HG03045 (cell line): ENCODE measurements at regions not wholly inside any gene's neighbourhood (a gene's known extent, or its start where the extent isn't known, plus 50 kb on each side); places are given as distances from the start of the nearest gene placed in this dataset.
"Not testable (repeated sequence)": the region's sequence is repeated elsewhere in the genome, so short reads cannot be mapped to it uniquely, and the experiment has no call there.

Experiments
- ATAC-seq: cut with Tn5 transposase; IDR thresholded peaks from one replicate; pipeline ENCODE4 v1.9.1; 2021; ENCODE audit warnings: mild to moderate bottlenecking, moderate library complexity; ENCODE audit not compliant: unreplicated experiment

GRCh38 chr21:23578027-23578426 is 2029.3 kb downstream of the MRPL39 start:
- no peak for ATAC-seq

DNA sequence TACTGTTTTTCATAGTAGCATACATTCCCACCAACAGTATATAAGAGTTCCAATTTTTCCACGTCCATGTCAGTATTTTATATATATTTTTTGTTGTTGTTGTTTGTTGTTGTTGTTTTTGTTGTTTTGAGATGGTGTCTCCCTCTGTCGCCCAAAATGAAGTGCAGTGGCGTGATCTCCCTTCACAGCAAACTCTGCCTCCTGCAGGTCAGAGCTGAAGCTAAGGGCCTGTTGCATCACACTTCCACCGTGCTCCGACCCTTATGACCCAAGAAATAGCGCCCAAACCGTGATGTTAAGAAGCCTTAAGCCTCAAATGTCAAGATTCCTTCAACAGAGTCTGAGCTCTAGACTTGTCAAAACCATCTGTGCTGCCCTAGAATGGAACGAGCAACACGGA is 2032.3 kb downstream of the MRPL39 start:
- no peak for ATAC-seq

- ATAC-seq, result not testable (repeated sequence)
Measured at GRCh38 chr21:23548924-23549323, 2058.4 kb downstream of the MRPL39 start.

- no peak for ATAC-seq
Measured at GRCh38 chr21:23543333-23543732, 2063.9 kb downstream of the MRPL39 start.

GRCh38 chr21:23542097-23542496 is 2065.2 kb downstream of the MRPL39 start:
- no peak for ATAC-seq

DNA sequence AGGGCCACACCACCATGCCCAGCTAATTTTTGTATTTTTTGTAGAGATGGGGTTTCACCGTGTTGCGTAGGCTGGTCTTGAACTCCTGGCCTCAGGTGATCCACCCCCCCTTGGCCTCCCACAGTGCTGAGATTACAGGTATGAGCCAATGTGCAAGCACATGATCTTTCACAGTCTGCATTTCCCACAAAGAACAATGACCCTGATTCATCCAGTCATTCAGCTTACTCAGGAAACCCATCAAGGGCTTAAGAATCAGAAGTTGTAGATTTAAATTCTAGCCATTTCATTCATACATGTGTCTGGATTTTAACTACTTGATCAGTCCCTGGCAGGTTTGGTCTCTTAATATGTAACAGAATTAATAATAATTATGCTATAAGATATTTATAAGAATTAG is 2065.7 kb downstream of the MRPL39 start:
- no peak for ATAC-seq

DNA sequence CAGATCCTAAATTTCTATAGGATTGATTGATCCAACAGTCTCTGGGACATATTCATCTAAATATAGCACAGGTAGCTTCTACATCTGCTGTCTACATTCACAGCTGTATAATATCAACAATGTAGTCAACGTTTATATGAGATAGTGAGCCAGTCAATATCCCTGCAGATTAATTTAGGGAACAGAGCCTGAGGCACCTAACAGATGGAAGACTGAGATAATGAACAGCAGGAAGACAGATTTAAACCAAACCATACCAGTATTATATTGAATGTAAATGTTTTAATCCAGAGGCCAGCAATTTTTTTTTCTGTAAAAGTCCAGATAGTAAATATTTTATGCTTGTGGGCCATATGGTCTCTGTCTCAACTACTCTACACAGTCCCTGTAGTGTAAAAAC is 2072.4 kb downstream of the MRPL39 start:
- ATAC-seq, result no peak

DNA sequence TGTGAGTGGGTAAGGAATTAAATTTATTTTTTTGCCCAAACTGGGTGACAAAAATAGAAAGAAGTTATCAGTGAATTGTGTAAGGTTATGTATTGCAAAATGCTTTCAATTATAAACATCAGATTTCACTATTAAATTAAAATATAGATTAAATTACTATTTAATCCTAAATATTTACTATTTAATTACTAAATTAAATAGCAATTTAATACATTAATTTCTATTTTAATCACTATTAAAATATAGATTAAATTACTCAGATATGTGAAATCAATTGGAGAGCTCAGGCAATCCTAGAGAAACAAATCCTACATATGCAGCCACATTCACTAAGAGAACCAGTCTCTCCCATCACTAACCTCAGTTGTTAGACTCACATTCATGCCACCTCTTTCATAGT is 2075.8 kb downstream of the MRPL39 start:
- no peak for ATAC-seq

- no peak for ATAC-seq
Measured at GRCh38 chr21:23524685-23525084, 2082.6 kb downstream of the MRPL39 start.

GRCh38 chr21:23522751-23523150 is 2084.5 kb downstream of the MRPL39 start:
- ATAC-seq, result no peak

- no peak for ATAC-seq
Measured at GRCh38 chr21:23507501-23507900, 2099.8 kb downstream of the MRPL39 start.

DNA sequence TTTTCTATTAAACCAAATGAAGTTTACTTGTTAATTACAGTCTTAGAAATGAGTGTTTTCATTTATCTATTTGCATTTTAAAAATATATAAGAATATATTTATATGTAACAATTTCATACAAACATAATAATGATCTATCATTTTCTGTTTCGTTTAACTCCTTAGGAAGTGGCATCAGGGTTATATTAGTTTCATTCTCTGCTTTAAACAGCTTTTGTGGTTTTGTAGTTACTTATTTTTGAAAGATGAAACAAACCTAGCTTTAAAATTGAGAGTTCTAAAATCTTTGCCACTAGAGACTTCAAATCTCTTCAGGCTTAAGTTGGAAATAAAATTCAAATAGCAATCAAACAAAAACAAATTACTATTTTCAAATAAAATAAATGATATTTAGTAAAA is 2110.6 kb downstream of the MRPL39 start:
- ATAC-seq, result peak; percentile 68

DNA sequence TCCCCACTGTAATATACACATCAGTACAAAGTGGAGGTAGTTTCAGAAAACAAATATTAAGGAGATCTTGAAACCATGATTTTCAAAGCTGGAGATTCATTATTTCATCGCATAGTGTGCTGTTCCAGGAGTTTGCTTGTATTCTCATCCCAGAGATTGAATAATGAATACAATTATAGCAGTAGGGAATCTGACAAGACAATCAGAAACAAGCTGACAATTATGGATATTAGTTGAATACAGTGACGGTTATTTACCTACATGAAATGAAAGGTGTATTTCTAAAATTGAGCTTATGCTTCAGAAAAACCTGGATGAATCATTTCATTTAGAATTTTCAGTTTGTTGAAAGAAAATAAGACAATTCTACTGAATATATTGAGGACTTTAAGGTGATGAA is 2119.0 kb downstream of the MRPL39 start:
- ATAC-seq, result no peak

DNA sequence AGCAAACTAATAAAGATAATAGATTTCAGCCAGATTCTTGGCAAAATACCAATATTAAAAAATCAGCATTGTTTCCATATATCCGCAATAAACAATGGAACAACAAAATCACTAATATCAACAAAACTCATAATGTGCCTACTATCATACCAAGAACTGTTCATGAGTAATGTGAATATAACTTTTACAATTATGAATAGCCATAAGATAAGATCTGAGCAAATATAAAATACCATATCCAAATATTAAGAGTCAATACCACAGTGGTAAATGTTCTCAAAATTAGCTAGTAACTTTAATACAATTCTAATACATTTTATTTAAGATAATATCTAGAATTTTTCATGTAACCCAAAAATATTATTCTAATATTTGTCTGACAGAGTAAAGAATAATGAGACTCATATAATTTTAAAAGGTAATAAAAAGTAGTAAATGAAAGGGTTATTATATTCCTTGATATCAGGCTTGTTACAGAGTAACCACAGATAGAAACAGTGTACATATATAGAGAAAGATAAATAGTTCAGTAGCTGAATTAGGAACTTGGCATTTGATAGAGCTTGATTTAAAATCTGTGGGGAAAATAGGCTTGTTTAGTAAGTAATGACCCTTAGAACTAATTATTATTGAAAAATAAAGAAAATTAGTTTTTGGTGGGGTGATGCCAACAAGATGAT is 2126.6 kb downstream of the MRPL39 start:
- ATAC-seq, result no peak

GRCh38 chr21:23478381-23478780 is 2128.9 kb downstream of the MRPL39 start:
- no peak for ATAC-seq

DNA sequence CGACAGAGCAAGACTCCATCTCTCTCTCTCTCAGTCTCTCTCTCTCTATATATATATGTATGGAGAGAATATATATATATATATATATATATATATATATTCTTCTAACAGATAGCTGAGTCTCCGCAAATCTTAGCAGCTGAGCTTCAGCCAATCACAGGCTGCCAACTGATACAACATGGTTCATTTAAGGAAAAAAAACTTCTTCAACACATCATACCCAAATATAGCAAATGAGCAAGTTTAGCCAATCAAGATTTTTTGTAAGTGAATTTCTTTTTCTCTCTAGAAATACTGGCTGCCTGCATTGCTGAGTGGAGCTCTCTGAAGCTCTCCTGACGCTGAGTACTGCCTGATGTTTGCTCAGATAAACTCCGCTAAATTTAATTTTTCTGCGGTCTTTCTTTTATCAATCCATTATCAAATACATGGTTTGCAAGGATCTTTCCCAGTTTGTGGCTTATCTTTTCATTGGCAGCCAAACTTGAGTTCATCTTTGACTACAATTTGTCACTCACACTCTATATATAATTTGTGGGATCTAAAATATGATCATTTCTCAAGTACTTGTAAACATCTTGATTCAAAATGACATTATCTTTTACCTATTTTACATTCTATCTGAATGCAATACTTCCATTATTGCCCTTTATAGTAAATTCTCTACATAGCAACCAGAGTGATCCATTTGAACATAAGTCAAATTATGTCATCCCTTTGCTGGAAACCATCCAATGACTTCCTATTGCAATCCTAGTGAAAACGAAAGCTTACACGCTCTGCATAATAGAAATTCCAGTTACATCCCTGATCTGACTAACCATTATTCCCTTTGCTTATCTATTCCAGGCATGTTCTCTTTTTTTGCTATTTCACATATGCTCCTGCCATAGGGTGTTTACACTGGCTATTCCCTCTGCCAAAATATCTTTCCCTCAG is 2131.7 kb downstream of the MRPL39 start:
- no peak for ATAC-seq

GRCh38 chr21:23471877-23472276 is 2135.4 kb downstream of the MRPL39 start:
- peak; percentile 88 for ATAC-seq

DNA sequence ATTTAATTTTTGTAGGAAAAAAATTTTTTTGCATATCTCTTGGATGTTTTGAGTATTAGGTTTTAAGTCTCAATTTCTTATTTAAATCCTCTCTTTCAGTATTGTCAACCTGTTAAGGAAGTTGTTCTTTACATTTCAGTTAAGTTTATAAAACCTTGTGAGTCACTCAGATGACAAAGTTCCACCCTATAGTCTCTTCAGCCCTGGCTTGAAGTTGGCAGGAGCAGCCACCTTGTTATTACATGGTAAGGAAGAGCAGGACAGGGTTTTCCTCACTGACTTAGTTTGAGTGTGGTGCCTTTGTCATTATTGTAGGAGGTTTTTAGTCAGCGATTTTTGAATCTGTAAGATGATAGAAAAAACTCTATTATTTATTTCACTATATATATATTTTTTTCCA is 2143.9 kb downstream of the MRPL39 start:
- ATAC-seq, result no peak

GRCh38 chr21:23455676-23456075 is 2151.6 kb downstream of the MRPL39 start:
- ATAC-seq, result peak; percentile 80

GRCh38 chr21:23452384-23453083 is 2154.7 kb downstream of the MRPL39 start:
- peak; percentile 58 for ATAC-seq

DNA sequence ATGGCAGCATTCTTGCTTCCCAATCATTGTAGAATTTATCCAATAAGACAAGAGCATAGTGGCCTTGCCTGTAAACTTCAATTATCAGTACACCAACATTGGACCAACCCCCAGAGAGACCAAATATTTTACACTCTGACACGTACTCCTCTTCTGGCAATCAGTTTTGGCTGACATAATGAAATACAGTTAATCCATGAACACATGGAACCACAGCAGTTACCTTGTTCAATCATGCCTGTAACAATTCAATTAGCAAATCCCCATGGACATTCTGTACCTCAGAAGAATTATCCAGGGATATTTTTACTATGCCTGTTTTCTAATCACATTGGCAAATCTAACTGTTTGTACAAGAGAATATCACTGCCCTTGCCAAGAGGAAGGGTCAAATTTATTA is 2162.0 kb downstream of the MRPL39 start:
- ATAC-seq, result no peak

DNA sequence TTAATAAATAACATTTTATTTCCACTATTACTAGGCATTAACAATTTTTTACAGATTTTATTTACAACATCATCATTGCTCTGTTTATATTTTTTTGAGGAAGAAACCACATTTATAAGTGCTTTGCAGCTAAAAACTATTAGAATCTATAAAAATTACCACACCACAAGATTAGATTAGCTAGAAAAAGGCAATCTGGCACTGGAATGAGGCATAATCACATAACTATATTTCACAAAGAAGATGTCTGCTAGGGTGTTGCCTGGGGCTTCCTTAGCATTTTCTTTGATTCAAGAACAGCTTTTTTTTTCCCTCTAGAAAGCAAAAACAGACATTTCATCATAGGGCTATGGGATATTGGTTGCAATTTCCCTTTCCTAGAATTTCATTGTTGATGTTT is 2169.2 kb downstream of the MRPL39 start:
- no peak for ATAC-seq
